ENCODE measurements at regions not wholly inside any gene's neighbourhood (a gene's known extent, or its start where the extent isn't known, plus 50 kb on each side); places are given as distances from the start of the nearest gene placed in this dataset.

DNA sequence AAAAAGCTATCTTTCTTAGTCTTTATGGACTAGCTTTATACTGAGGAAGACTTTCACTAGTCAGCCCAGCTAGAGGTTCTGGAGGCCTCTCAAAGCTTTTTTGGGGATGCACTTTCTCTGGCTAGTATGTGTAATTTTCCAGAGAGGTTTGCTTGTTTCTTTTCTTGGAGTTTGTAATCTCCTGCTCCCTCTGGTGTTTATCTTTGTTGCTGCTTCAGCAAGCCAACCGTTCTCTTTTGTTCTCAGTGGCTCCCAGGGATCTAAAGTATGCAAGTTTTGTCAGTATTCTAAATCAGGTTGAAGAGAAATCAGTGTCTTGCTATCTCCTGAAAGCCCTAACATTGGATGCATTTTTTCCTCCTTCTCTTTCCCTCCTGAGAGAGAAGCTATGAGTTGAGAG is 121.1 kb upstream of the MYO16 start:
- TF ChIP-seq CTCF (IDR thresholded peaks at IDR 0.05) (peak; percentile 57), RAD21 (IDR thresholded peaks at IDR 0.05; ENCODE audit: low read length) (peak; percentile 60)

Measured in SK-N-SH (cell line).